Fibroblast of lung (primary cell): ENCODE measurements at regions not wholly inside any gene's neighbourhood (a gene's known extent, or its start where the extent isn't known, plus 50 kb on each side); places are given as distances from the start of the nearest gene placed in this dataset.

Experiments used
- EZH2 ChIP-seq: IDR thresholded peaks from 2 replicates; pipeline ENCODE4 v1.5.1; 2012; ENCODE audit warnings: low read length, control low read depth, mild to moderate bottlenecking; ENCODE audit errors: missing control alignments
- TF ChIP-seq, protein P1 (sequence below), 2 donors: IDR thresholded peaks in 1 of 2; conservative IDR thresholded peaks in 1 of 2; 1 replicate in 1 of 2; 2 replicates in 1 of 2; pipeline ENCODE4 v1.5.1; 2011 to 2012; ENCODE audit warnings: low read length in 2 of 2, control low read depth in 1 of 2, inconsistent platforms in 1 of 2, low read depth in 1 of 2, mild to moderate bottlenecking in 1 of 2

DNA sequence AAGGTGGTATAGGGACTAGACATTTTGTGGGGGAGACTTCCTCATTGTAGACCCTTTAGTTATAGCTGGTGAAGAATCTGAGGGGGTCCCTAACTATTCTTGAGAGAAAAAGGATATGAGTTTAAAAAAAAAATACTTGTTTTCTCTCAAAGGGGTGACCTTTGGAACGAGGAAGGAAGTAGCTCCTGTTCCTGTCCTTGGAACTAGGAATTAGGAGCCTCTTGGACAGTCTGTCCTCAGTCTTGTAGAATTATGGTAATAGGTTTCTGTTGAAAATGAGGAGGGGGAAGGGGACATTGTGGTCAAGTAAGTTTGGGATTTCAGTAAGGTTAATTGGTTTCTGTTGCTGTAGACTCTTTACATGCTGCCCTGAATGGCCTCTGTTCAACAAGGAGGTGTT is 56.5 kb downstream of the PLEKHG1 start:
- TF ChIP-seq, protein P1, sequence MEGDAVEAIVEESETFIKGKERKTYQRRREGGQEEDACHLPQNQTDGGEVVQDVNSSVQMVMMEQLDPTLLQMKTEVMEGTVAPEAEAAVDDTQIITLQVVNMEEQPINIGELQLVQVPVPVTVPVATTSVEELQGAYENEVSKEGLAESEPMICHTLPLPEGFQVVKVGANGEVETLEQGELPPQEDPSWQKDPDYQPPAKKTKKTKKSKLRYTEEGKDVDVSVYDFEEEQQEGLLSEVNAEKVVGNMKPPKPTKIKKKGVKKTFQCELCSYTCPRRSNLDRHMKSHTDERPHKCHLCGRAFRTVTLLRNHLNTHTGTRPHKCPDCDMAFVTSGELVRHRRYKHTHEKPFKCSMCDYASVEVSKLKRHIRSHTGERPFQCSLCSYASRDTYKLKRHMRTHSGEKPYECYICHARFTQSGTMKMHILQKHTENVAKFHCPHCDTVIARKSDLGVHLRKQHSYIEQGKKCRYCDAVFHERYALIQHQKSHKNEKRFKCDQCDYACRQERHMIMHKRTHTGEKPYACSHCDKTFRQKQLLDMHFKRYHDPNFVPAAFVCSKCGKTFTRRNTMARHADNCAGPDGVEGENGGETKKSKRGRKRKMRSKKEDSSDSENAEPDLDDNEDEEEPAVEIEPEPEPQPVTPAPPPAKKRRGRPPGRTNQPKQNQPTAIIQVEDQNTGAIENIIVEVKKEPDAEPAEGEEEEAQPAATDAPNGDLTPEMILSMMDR (conservative IDR thresholded peaks at IDR 0.05 in 1 of 2, IDR thresholded peaks at IDR 0.05 in 1 of 2; ENCODE audit: low read depth in 1 of 2, low read length in 2 of 2), result no peak
- TF ChIP-seq EZH2, result no peak
